GM12892 (cell line): ENCODE measurements at regions not wholly inside any gene's neighbourhood (a gene's known extent, or its start where the extent isn't known, plus 50 kb on each side); places are given as distances from the start of the nearest gene placed in this dataset.

Experiments
- DNase-seq: peaks from one replicate; pipeline ENCODE4 v3.0.0; 2011; ENCODE audit not compliant: insufficient read length
- FAIRE-seq: peaks from 2 replicates; lab custom pipeline; 2011; peaks lifted over from hg19 to GRCh38; lab: Jason Lieb, UNC
- POLR2A ChIP-seq: IDR thresholded peaks from 2 replicates; pipeline ENCODE4 v1.6.1; 2011; ENCODE audit warnings: low read depth, low read length, control low read depth
- POLR2AphosphoS5 ChIP-seq: IDR thresholded peaks from 2 replicates; pipeline ENCODE4 v1.6.1; 2011; ENCODE audit warnings: low read depth, low read length, control low read depth
- TAF1 ChIP-seq: IDR thresholded peaks from 2 replicates; pipeline ENCODE4 v1.6.1; 2011; ENCODE audit warnings: low read depth, mild to moderate bottlenecking, control low read depth, low read length, borderline replicate concordance

- TF ChIP-seq POLR2AphosphoS5 = no peak
- no peak for TF ChIP-seq TAF1
- no peak for TF ChIP-seq POLR2A
- FAIRE-seq (no peak), DNase-seq (no peak)
These were observed 421.1 kb downstream of the FIGN start for GRCh38 chr2:163314712-163315111.

GRCh38 chr2:163312713-163313112 is 423.1 kb downstream of the FIGN start:
- no peak for DNase-seq
- FAIRE-seq = no peak
- TF ChIP-seq POLR2A (no peak), TAF1 (no peak), POLR2AphosphoS5 (no peak)

GRCh38 chr2:163306647-163307046 is 429.2 kb downstream of the FIGN start:
- TF ChIP-seq POLR2AphosphoS5 = no peak
- TF ChIP-seq TAF1 = no peak
- no peak for TF ChIP-seq POLR2A
- FAIRE-seq = no peak
- DNase-seq = no peak

GRCh38 chr2:163302141-163302540 is 433.7 kb downstream of the FIGN start:
- no peak for DNase-seq
- no peak for FAIRE-seq
- TF ChIP-seq TAF1 (no peak), POLR2A (no peak), POLR2AphosphoS5 (no peak)

- no peak for TF ChIP-seq TAF1
- no peak for TF ChIP-seq POLR2AphosphoS5
- no peak for TF ChIP-seq POLR2A
- FAIRE-seq (no peak), DNase-seq (no peak)
These were observed 444.0 kb downstream of the FIGN start for GRCh38 chr2:163291790-163292189.

- DNase-seq = no peak
- TF ChIP-seq TAF1 = no peak
- no peak for TF ChIP-seq POLR2AphosphoS5
- no peak for TF ChIP-seq POLR2A
- no peak for FAIRE-seq
These were observed 443.1 kb upstream of the KCNH7 start for GRCh38 chr2:163281717-163282116.

GRCh38 chr2:163269374-163270021 is 430.9 kb upstream of the KCNH7 start:
- TF ChIP-seq TAF1 (no peak), POLR2AphosphoS5 (no peak), POLR2A (no peak)
- FAIRE-seq = no peak

GRCh38 chr2:163266772-163267171 is 428.2 kb upstream of the KCNH7 start:
- no peak for DNase-seq
- no peak for FAIRE-seq

More at GRCh38 chr2:163269374-163270021, 430.9 kb upstream of the KCNH7 start:
- DNase-seq = no peak

GRCh38 chr2:163265562-163265961 is 427.0 kb upstream of the KCNH7 start:
- DNase-seq (no peak), FAIRE-seq (no peak)
- TF ChIP-seq TAF1 (no peak), POLR2A (no peak), POLR2AphosphoS5 (no peak)

More at GRCh38 chr2:163266772-163267171, 428.2 kb upstream of the KCNH7 start:
- TF ChIP-seq POLR2AphosphoS5 = no peak
- TF ChIP-seq TAF1 = no peak
- TF ChIP-seq POLR2A = no peak

- TF ChIP-seq POLR2AphosphoS5 (no peak), POLR2A (no peak), TAF1 (no peak)
- no peak for DNase-seq
- FAIRE-seq = no peak
These were observed 425.8 kb upstream of the KCNH7 start for GRCh38 chr2:163264341-163264740.

GRCh38 chr2:163259489-163259888 is 420.9 kb upstream of the KCNH7 start:
- TF ChIP-seq POLR2AphosphoS5 = no peak
- FAIRE-seq (no peak), DNase-seq (no peak)

- TF ChIP-seq POLR2AphosphoS5 (no peak), TAF1 (no peak), POLR2A (no peak)
- DNase-seq (no peak), FAIRE-seq (no peak)
These were observed 416.5 kb upstream of the KCNH7 start for GRCh38 chr2:163255086-163255485.
